Left ventricle myocardium inferior (tissue), 1 donor: ENCODE measurements at regions not wholly inside any gene's neighbourhood (a gene's known extent, or its start where the extent isn't known, plus 50 kb on each side); places are given as distances from the start of the nearest gene placed in this dataset.

Experiments used
- DNase-seq: peaks from one replicate; pipeline ENCODE4 v3.0.0-alpha.2; 2020
- H3K27ac ChIP-seq: fragments of 200-600 bp; replicated peaks from 2 replicates; pipeline ENCODE4 v1.8.0; 2021
- H3K27me3 ChIP-seq: fragments of 200-600 bp; 2 replicates; pipeline ENCODE4 v1.8.0; 2021; ENCODE audit warnings: low read depth
- H3K36me3 ChIP-seq: fragments of 200-600 bp; 2 replicates; pipeline ENCODE4 v1.8.0; 2021
- H3K4me1 ChIP-seq: fragments of 200-600 bp; 2 replicates; pipeline ENCODE4 v1.8.0; 2021
- H3K4me3 ChIP-seq: fragments of 200-600 bp; 2 replicates; pipeline ENCODE4 v1.8.0; 2021; ENCODE audit warnings: mild to moderate bottlenecking, moderate library complexity
- H3K9me3 ChIP-seq: fragments of 200-600 bp; replicated peaks from 2 replicates; pipeline ENCODE4 v1.8.0; 2021
- CTCF ChIP-seq: fragments of 200-600 bp; IDR thresholded peaks from 2 replicates; pipeline ENCODE4 v1.8.0; 2021; ENCODE audit warnings: antibody characterized with exemption, mild to moderate bottlenecking, borderline replicate concordance
- intact Hi-C: fragments of 100-400 bp; cut with micrococcal nuclease; formaldehyde crosslinking; loops from one replicate; pipeline ENCODE4 v1.11.0; 2022
- donor health status: DM: no; HTN: yes; CAD: no; lungs with severe emphysema.

DNA sequence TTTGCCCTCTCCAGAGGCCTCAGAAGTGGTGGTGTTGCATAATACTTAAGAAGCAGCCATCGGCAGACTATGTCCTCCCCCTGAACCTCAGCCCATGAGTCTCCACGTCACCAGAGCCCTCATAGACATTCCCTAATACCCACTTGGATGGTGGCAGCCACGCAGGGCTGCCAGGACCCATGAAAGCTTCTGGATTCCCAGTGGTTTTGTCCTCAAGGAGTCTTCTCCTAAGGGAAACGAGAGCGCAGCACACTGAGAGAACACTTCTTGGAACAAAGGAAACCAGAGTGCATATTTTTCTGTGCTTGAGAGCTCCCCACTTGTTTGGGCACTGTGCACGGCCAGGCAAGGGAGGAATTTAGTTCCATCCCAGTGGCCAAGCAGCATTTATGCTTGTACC, 204.1 kb upstream of the DMD start:
- H3K4me3 ChIP-seq = no peak overlapping the region
- no peaks in the 10 kb centered on the region for H3K27me3 ChIP-seq
- no peak overlapping the region for H3K27ac ChIP-seq
- no peaks in the 10 kb centered on the region for H3K36me3 ChIP-seq
- no peaks in the 10 kb centered on the region for H3K4me1 ChIP-seq
- intact Hi-C loops = no loop called here
- no peak for TF ChIP-seq CTCF
- H3K9me3 ChIP-seq = no peaks in the 10 kb centered on the region
- DNase-seq = no peak

DNA sequence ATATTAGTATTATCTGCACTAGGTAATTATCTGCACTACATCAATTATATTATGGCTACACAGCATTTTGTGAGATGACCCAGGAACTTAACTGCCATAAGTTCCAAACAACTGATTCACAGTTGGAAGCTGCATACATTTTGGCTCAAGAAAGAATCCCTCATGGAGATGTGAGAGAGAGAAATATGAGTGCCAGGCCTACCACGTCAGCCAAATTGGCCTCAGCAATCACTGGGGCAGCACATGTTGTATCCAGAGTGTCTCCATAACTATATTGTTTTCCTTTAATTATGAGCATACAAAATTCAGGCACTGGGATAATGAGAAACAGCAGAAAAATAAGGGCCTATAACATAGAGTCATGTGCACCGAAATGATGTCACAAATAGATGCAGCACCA, 174.2 kb upstream of the DMD start:
- intact Hi-C loops = no loop called here
- Histone ChIP-seq H3K4me3 (no peak overlapping the region), H3K27me3 (no peaks in the 10 kb centered on the region), H3K9me3 (no peaks in the 10 kb centered on the region), H3K27ac (no peak overlapping the region), H3K4me1 (no peaks in the 10 kb centered on the region), H3K36me3 (no peaks in the 10 kb centered on the region)
- no peak for TF ChIP-seq CTCF
- no peak for DNase-seq

DNA sequence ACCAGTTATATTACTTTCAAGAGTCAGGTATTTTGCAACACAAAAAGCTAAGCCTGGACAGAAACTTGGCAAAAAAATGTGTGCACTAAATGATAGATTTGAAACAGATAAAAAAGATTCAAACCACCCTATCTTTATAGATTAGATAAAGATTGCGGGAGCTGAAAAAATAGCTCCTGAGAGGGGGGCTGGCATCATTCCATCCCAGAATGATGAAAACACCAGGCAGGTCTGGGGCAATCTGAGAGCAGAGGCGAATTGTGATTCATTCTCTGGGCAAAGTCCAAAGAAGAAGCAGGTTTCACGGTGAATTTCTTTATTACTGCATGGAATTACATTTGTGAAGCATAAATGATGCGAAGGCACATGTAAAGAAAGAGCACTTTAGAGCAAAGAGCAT, 168.5 kb upstream of the DMD start:
- DNase-seq = no peak
- Histone ChIP-seq H3K27me3 (no peaks in the 10 kb centered on the region), H3K9me3 (no peaks in the 10 kb centered on the region), H3K4me1 (no peaks in the 10 kb centered on the region), H3K27ac (no peak overlapping the region), H3K4me3 (no peak overlapping the region), H3K36me3 (no peaks in the 10 kb centered on the region)
- no peak for TF ChIP-seq CTCF
- intact Hi-C loops = no loop called here

DNA sequence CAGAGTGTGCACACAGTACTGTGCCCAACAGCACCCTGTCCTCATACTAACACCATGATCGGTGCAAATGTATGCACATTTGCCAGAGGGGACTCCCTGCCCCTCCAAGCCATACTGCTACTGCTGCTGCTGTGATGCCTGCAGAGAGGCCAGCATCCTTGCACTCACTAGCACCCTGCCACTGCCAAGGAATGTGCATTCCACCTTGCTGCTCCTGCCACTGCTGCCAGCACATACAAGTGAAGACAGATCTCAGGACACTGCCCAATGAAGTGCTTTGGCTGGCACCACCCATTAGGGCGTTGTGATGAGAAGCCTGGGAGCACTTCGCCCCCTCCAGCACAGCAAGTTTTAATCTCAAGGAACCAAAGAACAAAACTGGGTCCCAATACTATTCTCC, 146.3 kb upstream of the DMD start:
- Histone ChIP-seq H3K27ac (no peak overlapping the region), H3K4me3 (no peak overlapping the region), H3K27me3 (no peaks in the 10 kb centered on the region), H3K4me1 (no peaks in the 10 kb centered on the region), H3K36me3 (no peaks in the 10 kb centered on the region), H3K9me3 (no peaks in the 10 kb centered on the region)
- no peak for TF ChIP-seq CTCF
- intact Hi-C loops = no loop called here
- no peak for DNase-seq

- H3K27ac ChIP-seq = no peak overlapping the region
- intact Hi-C loops = no loop called here
- H3K27me3 ChIP-seq = no peaks in the 10 kb centered on the region
- TF ChIP-seq CTCF = no peak
- H3K4me3 ChIP-seq = peak overlapping the region; percentile 47
- no peaks in the 10 kb centered on the region for H3K4me1 ChIP-seq
- no peak for DNase-seq
- no peaks in the 10 kb centered on the region for H3K36me3 ChIP-seq
- H3K9me3 ChIP-seq = no peaks in the 10 kb centered on the region
Observed at GRCh38 chrX:33339219-33339618, 127.9 kb upstream of the DMD start.

DNA sequence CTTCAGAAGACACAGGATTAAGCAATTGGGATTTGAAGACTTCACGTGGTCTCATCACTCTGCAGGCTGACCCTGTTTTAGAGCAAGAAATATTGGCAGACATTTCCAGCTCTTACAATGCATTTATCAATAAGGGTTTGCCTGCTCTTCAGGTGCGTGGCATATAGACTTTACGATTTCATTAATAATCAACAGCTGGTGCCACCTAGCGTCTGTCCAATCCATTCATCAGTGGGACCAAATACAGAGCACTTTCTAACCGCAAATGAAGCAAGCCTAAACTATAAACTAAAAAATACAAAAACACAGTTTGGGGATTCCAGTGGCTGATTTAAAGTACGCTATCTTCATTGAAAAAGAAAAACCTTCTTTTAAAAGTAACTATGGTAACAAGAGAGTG, 125.4 kb upstream of the DMD start:
- intact Hi-C loops = no loop called here
- Histone ChIP-seq H3K4me3 (peak overlapping the region; percentile 32), H3K4me1 (no peaks in the 10 kb centered on the region), H3K27me3 (no peaks in the 10 kb centered on the region), H3K9me3 (no peaks in the 10 kb centered on the region), H3K36me3 (no peaks in the 10 kb centered on the region), H3K27ac (no peak overlapping the region)
- TF ChIP-seq CTCF = peak; percentile 60
- no peak for DNase-seq
